GM19043 (cell line): ENCODE measurements at regions not wholly inside any gene's neighbourhood (a gene's known extent, or its start where the extent isn't known, plus 50 kb on each side); places are given as distances from the start of the nearest gene placed in this dataset.

Source experiments
- ATAC-seq: cut with Tn5 transposase; IDR thresholded peaks from one replicate; pipeline ENCODE4 v1.9.1; 2021; ENCODE audit warnings: low read depth; ENCODE audit not compliant: unreplicated experiment

DNA sequence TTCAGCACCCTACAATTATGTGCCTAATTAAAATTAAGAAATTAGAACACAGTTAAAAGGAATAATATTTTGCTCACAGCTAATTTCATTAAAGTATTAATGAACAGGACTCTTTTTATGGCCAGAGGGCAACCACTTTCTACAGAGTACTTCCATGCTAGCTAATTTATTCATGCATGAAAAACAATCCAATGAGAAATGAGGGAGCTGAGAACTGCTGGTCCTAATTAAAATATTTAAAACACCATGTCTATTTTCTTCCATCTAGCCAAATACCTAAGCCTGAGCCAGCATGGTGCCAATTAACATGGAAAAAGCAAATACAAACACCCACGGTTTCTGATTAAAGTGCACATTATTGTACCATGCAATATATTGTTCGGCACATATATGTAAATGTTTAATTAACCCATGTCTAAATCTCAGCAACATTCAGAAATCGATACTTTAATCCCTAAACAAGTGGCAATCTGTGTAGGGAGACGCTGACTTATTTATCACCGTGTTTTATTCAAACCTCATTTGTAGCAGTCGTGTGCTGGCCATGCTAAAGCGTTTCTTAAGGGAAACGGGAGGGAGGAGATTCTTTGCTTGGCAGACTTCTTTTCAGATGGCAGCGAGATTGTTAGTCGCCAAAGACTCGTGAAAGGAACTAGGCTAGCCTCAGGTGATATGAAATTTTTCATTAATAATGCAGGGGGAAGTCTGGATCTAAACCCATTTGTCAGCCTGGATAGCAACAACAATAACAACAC, 193.5 kb downstream of the ANXA2 start:
- no peak for ATAC-seq

DNA sequence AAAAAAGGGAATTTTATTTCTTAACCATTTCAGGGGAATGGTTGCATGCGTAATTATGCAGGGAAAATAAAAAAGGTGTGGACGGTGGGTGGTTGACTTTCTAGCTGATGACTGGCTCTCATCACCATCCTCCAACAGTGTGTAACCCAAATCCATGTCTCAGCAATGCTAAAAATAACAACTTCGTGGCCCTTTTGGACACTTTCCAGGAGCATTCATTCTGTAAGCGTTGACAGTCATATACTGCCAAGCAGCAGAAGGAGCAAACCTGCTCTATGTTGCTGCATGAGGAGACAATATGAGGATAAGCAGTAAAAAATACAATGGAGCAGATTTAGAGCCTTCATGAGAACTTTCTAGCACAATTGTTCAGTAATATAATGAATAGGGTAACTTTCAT, 189.1 kb downstream of the ANXA2 start:
- ATAC-seq, result no peak

GRCh38 chr15:60212536-60212935, 185.2 kb downstream of the ANXA2 start:
- no peak for ATAC-seq

- ATAC-seq, result no peak
Measured at GRCh38 chr15:60213377-60214000, 184.3 kb downstream of the ANXA2 start.

DNA sequence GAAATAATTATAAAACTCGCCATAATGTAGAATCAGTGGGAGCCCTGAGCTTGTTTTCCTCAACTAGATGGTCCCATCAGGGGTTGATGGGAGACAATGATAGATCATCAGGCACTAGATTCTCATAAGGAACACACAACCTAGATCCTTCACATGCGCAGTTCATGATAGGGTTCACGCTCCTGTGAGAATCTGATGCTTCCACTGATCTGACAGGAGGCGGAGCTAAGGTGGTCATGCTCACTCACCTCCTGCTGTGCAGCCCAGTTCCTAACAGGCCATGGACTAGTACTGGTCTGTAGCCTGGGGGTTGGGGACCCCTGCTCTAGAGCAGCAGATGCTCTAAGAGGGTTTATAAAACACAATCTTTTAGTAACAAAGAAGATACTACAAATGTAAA, 183.6 kb downstream of the ANXA2 start:
- no peak for ATAC-seq

DNA sequence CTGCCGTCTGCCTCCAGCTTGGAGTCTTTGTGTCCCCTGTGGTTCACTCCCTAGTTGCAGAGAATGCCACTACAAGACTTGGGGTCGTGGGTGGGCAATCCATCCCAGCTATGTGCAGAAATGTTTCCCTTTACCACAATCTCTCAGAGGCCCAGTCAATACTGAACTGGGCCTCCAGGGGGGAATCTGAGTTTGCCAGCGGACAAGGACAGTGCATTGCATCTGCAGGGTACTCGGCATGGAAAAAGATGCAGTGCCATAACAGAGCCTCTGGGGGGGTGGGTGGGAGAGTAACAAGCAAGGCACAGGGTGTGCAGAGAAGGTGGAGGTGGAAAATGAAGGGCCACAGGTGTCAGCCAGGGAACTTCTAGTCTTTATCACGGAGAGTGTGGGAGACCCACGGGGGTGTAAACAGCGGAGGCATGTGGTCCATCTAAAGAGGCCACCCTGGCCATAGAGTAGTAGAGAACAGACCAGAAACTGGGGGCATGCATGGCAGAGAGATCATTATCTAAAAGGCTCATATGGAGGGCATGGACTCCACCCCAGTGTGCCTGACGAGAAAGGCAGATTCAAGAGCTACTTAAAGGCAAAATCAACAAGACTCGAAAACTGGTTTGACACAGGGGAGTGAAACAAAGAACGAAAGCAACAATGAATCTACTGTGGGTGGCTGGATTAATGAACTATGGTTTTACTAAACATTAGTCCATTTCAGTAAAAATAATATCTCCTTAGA, 182.4 kb downstream of the ANXA2 start:
- ATAC-seq, result no peak

GRCh38 chr15:60217161-60217560, 180.6 kb downstream of the ANXA2 start:
- ATAC-seq, result no peak

GRCh38 chr15:60218256-60218655, 179.5 kb downstream of the ANXA2 start:
- no peak for ATAC-seq

DNA sequence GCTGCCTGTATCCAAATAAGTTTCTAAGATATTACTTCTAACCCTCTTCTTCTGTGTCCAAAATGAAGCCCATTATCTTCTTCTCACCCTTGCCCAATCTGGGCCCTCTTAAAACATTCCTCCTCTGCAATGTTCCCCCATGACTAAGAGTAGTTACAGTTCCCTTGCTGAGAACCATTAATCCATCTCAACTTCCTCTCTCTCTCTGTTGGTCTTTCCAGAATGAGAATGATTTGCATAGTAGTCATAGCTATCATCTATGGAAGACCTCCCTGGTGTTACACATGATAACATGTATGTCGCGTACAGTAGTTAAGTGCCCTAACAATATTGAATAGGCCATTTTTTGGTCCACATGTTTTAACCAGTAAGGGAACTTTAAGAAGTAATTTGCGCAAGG, 177.9 kb downstream of the ANXA2 start:
- no peak for ATAC-seq

GRCh38 chr15:60221356-60221755, 176.4 kb downstream of the ANXA2 start:
- no peak for ATAC-seq

DNA sequence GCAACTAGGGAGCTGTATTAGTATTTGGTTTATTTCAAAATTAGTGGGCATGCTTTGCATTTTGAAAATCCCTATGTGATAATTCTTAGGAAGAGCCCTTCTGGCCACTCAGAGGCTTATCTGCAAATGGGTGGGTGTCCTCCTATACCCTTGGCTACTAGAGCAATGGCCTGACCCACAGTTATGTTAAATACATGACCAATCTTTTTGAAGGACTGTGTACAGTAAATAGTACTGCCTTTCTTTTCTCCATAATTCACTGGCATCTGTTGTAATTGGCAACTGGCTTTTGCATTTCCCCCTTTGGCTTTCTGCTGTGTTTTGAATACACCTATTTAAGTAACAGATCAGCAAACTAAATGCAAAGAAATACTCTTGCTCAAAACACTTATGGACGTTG, 175.4 kb downstream of the ANXA2 start:
- ATAC-seq, result no peak

DNA sequence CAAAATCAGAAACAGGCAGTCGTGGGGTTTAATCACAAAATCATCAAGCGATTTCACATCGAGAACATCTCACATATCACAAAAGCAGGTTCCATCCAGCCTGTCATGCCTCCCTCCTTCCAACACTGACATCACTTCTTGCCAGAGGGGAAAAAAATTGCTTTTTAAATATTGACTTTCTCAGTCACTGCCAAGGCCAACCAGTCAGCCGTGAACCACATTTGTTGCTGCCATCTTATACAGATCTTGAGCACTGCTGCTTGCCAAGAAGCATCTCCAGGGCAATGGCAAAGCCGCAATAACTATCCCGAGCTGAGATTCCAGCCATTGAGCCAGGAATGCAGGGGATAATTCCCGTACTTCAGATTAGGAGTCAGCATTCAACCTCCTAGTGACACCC, 174.6 kb downstream of the ANXA2 start:
- ATAC-seq, result no peak

GRCh38 chr15:60226924-60227323, 170.9 kb downstream of the ANXA2 start:
- no peak for ATAC-seq

DNA sequence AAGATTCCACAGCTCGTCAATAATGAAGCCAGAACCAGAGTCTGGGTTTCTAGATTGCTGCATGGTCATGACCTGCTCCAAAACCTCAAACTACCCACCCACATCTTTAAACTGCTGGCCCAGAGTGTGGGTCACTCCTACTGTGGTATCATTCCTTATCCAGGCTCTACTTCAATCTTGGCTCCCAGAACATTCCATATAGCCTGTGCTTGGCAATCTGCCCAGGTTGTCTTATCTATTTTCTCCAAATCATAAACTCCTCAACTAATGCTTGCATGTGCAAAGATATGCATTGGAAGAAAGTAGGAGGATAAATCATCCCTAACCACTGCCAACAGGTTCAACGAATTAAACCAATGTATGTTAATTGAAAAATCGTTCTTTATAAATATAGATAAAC, 169.7 kb downstream of the ANXA2 start:
- ATAC-seq, result no peak

DNA sequence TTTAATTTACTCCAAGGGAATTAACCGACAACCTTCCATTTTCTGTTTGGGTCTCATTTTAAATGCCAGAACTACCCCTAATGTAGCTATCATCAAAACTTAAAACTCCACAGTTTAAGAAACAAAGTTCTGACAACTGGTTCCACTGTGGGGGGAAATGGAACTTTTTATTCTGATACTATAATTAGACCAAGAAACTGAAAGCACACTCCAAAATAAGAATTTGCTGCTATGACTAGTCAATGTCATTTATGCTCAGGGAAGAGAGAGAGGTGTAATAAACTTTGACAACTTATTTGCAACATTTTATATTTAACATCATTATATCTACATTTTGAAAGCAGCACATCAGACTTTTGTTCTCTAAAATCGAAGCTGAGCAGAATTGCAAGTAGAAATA, 169.2 kb downstream of the ANXA2 start:
- no peak for ATAC-seq

DNA sequence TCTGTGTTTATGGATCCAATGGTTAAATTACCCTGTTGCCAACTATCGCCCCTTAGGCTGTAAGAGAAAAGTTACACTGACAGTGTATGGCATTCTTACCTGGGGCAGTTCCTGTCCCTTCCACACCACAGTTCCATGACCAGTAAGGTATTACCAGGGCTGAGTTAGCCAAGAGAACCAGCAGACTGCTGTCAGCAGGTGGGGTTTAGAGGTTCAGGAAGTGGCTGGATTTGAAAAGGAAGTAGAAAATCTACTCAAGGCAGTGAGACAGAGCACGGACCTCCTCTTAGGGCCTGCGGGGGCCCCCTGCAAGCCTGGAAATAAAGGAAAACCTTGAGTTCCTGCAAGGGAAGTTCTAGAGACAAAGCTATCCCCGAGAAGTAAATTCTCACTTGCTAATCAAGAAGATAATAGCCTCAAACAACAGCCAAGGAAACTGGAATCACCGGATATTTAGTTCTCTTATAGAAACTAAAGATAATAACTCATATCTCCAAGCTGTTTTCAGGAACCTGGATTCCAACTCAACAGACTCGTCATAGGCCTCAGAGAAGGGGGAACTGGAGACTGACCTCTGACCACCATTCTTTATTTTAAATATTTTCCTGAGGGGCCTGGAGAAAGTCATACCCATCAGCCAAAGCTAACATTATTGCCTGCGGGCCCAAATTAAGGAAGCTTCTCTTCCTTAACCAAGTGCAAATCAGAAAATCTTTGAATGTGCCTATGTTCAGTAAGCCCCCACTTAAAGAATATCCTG, 161.7 kb downstream of the ANXA2 start:
- no peak for ATAC-seq

- no peak for ATAC-seq
Measured at GRCh38 chr15:60237446-60237845, 160.3 kb downstream of the ANXA2 start.

GRCh38 chr15:60243769-60244168, 154.0 kb downstream of the ANXA2 start:
- no peak for ATAC-seq

GRCh38 chr15:60244813-60245212, 153.0 kb downstream of the ANXA2 start:
- ATAC-seq, result no peak

DNA sequence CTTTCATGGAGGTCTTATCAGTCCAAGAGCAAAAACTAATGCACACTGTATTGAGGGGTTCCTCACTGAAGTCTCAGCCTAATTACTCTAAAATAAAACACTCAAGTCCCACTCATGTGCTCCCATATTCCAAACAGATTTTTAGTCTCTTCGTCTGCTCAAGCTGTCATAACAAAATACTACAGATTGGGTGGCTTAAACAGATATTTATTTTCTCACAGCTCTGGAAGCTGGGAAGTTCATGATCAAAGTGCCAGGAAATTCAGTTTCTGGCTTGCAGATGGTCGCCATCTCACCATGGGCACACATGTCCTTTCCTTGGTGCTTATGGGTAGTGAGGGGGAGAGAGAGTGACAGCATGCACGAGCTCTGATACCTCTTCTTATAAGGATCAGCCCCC, 147.5 kb downstream of the ANXA2 start:
- no peak for ATAC-seq
